COLO668 (cell line): ENCODE measurements at regions not wholly inside any gene's neighbourhood (a gene's known extent, or its start where the extent isn't known, plus 50 kb on each side); places are given as distances from the start of the nearest gene placed in this dataset.

ENCODE experiments used
- DNase-seq: peaks from one replicate; lab custom pipeline; 2025; ENCODE audit not compliant: unreplicated experiment; lab: John Stamatoyannopoulos, UW

DNA sequence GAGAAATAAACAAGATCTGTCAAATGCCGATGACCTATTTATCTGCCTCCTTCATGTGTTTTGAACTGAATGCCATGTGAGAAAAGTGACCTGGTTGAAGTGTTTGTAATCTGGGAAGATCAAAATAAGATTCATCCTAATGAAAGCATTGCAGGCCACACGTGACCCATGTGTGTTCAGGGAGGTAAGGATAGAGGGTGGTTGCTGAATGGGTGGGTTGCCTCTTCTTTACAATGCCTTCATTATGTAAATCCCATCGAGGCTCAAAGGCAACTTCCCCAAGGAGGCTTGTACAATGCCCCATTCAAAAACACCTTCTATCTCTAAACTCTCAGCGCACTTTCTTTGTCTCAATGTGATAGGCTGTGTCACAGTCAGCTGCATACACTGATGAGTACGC lies 273.1 kb downstream of the LRATD1 start:
- no peak for DNase-seq

DNA sequence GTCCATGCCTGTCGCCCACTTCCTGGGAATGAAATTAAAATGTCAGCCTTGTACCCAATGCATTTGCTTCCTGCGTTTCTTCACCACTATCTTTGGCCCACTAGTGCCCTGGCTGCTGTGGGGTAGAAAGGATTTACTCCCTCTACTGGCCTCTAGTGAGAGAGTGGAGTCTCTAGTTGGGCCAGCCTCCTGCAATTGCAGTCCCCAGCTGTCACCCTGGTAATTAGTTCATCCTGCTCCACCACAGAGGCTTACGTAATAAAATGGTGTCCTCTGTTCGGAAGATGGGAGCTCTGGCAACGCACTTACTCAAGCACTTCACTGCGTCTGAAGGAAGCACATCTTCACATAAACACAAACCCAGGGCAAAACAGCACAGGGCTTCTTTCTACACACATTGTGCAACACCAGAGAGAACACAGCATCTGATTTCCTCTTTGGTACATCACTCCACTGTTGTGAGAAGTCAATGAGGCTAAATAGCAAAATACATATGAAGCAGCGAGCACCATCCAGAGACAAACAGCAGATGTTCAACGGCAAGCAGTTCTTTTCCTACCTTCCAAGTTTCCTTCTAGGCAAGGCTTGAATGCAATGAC lies 274.6 kb downstream of the LRATD1 start:
- DNase-seq = no peak

DNA sequence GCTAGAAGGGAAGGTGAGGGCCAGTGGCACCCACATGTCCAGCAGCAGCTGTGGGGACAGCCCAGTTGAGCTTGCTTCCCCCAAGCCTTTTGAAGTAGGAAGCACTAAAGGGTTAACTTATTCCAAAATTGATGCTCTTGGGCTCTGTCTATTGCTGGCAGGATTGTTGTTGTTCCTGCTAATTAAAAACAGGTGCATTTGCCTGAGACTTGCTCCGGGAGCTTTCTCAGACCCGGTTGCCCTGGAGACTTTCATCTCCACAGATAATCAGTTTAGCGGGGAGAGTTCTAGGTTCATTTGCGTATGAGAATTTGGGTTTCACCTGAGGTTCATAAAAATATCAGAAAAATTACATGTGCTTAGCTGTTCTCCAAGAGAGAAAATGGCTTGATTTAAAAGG lies 277.3 kb downstream of the LRATD1 start:
- DNase-seq = no peak

DNA sequence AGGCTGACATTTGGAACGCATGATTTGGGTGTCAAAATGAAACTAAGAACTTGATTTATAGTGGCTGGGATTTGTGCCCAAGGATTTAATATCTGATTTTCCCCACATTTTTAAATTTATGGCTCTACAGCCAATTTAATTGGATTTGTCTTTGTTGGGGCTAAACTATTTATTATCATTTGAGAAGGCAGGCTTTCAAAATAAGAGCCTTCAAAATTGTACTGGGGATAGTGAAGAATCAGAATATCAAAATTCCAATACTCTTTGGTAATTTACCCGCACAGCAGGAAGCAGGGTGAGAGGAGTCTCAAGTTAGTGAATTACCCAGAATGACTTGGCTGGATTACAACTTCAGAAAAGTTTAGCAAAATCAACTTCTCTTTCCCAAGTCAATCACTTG lies 278.1 kb downstream of the LRATD1 start:
- DNase-seq = no peak

DNA sequence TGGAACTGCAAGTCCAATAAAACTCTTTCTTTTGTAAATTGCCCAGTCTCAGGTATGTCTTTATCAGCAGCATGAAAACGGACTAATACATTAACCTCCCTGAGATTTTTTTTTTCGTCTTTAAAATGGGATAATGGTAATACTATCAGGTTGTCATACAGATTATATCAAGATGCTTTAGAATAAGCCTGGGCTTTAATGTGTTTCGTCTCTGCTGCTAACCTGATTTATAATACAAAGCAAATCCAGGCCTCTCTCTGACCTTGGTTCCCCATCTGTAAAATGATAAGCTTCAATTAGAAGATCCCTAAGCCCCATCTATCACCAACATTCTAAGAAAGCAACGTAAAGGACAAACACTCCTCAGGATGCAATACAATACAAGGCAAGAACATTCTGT lies 283.5 kb downstream of the LRATD1 start:
- no peak for DNase-seq

DNA sequence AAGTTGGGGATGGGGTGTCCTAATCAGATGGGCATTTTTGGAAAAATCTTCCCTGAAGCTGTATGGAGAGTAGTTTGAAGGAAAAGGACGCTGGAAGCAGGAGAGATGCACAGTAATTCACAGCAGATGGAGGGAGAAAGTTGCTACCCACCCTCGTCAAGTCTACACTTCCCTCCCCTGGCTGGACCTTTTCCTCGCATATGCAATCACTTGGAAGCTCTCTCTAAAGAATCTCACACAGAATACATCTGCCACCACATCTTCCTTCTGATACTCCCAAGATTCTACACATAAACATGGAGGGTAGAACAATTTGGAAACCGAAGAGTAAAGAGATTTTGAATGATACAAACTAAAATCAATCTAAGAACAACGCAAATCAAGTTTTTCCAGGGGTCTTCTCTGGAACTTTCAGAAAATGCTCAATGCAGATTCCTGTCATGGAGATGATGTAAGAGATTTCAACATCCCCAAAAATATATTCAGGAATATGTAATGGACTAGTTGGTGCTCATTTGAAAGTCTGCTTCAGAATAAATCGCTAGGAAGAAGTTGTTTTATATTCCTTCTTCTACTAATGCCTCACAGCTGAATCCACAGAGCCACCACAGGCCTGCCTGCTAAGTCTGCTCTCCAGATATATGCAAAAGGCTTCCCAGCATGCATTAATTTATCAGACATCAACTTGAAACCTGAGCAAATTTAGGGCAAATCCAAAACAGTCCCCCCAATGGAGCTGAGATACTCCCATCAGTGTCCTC lies 291.5 kb downstream of the LRATD1 start:
- no peak for DNase-seq

DNA sequence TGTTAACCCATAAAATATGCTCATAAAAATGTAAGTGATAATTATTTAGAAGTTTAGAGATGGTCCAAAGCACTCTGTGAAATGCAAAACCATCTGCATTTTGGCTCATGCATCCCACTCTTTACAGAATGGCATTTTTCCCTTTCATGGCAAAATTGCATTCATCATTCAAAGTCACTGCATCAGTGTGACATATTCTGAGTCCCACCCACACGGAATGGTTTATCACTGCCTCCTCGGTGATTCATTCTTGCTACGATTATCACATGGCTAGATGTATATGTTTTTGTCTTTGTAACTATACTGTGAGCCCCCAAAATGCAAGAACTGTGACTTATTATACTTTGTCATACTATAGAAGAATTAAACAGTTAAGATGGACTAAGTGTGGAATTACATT lies 293.0 kb downstream of the LRATD1 start:
- no peak for DNase-seq

DNA sequence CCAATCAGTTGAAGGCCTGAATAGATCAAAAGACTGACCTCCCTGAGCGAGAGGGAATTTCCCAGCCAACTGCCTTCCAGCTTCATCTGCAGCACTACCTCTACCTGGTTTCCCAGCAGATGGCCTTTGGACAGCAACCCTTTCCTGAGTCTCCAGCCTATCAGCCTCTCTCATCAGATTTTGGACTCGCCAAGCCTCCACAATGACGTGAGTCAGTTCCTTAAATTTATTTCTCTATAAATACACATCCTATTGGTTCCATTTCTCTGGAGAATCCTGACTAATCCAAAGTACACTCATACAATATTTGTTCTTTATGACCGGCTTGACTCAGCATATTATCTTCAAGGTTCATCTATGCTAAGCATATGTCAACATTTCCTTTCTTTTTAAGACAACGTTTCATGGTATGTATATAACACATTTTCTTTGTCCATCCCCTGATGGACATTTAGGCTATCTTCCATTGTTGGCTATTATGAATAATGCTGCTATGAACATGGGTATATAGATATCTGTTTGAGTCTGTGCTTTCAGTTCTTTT lies 294.6 kb downstream of the LRATD1 start:
- no peak for DNase-seq

DNA sequence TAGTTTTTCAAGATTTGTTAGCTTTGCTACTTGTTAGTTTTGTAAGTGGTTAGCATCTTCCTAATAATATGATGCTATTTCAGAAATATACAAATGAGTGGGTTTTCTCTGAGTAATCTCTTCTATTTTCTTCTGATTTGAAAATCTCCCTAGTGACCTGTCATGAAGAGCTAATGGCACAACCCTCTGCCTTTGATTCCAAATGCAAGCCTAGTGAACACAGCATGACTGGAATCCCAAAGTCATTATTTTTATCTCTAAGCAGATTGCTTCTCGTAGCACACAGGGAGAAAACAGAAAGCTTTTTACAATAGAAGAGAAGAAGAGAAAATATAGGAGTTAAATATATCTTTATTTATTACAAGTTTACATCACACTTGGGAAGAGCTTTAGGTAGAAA lies 295.5 kb downstream of the LRATD1 start:
- DNase-seq = no peak

DNA sequence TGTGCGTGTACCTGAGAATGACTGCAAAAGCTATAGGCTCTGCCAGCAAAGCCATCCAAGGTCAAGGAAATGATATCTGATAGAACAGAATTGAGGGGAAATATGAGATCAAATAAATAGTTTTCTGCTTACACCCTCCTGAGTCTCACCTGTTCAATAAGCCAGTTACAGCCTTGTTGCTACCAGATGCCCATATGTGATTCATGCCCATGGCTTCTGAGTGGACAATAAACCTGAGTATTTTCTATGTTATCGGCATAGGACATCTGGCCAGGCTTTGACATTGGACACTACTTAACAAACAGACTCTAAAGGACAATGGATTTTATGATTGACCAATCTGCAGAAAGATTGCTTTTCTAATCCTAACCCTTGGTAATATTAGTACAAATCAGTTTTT lies 297.9 kb downstream of the LRATD1 start:
- DNase-seq = no peak

DNA sequence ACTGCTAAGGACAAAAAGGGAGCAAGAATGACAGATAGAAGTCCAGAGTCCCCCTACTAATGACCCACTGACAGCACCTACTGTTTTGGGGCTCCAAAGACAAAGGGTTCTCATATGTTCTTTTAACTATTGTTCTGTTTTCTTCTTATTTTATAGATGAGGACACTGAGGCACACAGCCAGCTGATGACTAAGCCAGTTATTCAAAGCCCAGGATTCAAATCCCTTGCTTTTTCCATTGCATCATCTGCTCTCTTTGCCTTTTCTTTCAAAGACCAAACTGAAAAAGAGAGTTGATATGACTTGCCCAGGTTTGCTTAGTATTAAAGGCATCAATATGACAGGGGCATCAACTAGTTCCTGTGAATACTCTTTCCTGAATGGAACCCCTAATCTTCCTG lies 299.8 kb downstream of the LRATD1 start:
- DNase-seq = no peak

DNA sequence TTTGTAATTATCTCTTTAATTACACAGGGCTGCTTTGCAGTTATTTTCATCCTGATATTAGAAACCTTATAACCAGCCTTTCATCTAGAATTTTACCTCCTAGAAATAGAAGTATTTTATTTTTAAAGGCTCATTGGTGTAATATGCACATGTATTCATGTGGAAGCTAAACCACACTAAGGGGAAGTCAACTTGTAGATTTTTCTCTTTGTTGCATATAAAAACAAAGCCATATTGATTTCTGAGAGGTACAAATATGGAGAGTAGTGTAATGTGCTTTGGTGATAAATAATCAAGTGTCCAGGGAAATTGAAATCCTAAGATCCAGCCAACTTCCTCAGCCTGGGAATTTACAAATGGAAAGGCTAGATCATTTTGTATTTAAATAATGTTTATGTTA lies 301.2 kb downstream of the LRATD1 start:
- DNase-seq = no peak

DNA sequence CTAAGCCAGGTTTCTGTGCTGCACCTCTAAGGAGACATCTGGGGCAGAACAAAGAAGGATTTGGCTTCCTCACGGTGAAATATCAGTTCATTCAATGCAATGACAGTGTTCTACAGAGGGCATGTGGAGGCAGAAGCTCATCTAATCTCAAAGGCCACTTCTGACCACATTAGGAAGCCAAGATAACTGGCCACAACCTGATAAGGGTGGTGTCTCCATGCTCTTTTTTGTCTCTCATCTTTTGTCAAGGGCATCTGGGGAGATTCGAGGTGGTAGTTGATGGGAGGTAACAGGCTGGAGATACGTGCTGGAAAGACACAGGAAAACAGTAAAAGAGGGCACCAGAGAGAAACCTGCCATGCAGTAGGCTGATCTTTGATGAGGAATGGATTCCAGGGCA lies 303.9 kb downstream of the LRATD1 start:
- no peak for DNase-seq

DNA sequence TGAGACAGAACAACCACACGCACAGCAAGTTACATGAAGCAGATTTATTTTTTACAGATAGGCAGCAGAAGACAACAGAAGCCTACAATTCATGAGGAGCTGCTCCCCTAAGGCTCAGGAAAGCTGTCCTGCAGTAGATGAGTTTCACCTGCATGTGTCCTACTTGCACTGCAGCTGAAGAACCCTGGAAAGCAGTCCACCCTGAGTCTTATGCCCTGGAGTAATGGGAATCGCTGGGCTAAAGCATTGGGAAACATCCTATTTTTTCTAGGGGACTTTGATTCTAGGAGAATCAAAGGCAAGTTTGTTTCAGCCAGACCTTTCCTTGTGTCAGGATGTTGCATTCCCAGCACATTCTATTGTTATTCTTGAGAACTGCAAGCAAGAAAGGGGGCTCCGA lies 304.8 kb downstream of the LRATD1 start:
- DNase-seq = no peak

DNA sequence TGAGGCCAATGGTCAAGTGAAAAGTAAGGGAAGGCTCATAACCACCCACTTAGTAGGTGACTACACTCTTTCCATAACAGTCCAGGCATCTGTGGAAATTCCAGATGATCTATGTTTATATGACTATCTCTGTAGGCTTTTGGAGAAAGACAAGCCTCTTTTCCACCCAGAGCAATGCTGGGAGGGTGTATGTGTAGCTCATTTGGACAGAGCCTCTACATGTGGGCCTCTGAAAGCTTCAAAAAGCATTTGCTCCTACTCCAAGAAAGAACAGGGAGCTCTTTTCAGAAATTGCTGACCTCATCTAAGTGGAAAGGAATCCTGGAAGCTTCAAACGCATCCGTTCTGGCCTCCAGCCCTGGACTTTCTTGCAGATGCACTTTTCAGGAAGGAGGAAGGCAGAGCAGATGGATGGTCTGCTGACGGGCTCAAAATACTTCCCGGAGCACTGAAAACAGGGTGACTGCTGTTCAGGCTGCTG lies 308.7 kb downstream of the LRATD1 start:
- no peak for DNase-seq

DNA sequence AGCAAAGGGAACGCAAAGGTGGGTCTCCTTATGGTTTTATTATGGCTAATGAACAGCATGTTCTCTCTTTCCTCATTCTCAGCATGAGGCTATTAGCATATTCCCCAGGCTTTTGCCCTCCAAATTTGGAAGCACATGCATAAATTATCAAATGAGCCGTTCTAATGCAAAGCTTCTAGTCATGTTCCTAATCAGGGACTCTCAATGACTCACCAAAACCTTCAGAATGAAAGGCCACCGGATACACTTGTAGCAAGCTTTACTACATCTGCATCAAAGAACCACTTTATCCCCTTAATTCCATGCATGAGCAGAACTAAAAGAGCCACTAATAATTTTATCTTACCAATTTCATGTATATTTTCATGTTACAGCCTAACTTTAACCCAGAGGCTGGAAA lies 310.5 kb downstream of the LRATD1 start:
- no peak for DNase-seq

DNA sequence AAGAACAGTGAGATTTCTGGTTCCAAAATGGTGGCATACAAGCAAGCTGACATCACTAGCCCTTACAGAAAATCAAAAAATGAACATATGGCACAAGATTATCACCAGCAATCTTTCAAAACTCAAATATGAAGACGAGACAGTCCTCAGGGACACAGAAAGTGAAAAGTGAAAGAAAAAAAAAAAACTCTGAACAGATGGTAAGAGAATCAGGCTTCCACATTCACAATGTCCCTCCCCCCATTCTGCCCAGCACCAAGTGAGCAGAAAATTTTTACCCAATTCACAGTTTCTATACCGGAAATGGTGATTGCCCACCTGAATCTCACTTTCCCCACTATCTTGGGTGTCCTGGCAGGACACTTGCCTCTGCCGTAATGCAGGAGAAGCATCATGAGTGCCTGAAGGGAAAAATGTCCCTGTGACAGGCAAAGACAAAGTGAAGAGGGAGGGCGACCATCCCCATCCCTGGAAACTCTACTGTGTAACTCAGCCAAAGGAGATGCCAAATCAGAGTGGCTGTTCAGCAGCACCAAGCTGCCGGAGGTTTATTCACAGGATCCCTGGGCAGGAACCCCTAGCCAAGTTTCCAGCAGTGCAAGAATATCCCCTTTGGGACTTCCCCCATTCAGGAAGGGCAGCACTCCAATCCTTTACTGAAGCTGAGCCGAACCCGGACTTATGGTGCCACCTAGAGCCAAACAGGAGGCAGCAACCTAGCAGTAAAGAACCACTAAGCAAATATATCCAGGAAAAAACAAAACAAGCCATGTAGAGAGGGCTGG lies 312.2 kb downstream of the LRATD1 start:
- no peak for DNase-seq

DNA sequence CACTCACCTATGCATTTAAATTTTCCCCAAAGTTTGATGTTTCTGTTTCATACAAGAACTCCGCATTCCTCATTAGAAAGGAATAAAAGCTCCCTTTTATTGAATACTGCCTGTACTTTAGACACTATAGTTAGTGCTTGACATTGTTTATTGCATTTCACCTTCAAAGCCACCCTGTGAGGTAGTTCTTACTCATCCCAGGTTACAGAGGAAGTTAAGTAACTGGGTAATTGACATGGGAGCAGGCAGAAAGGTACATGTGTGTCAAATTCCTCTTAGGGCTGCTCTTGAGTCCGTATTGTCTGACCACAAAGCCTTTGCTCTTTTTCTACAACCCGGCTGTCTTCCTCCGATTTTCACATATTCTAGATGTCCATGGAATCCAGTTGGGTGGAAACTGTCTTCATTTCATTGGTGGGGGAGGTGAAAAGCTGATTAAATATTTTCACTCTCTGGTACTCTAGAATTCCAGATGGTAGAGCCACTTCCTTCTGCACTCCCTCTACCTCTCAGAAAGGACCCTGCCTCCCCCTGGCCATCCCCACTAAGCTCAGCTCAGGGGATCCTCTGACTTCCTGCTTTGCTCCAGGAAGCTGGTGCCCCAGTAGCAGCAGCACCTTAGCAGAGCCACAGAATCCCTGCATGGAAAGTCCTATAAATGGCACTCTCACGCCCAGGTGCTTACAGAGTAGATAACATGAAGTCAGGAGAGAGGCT lies 319.2 kb downstream of the LRATD1 start:
- DNase-seq = no peak

DNA sequence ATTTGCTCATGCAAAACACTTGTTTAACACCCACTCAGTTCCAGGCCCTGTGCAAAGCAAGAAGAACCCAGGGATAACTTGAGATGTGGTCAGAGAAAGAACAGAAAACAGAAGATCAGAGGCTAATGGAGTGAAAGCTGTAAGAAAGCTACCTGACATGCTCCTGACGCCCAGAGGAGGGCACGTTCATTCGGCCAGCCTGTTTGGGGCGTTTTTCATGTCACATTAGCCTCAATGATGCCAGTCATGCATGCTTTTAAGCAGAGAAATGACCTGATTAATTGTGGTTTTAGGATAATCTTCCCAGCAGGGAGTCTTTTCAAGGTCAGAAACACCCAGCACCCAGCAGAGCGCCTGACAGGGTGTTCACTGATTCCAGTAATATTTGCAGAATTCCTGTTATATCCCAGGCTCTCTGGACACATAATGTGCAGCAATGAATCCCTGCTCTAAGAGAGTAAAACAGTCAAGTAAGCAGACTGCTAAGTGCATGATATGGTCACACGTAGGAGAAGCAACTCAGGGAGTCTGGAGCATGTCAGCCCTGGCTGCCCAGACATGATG lies 320.0 kb downstream of the LRATD1 start:
- no peak for DNase-seq

DNA sequence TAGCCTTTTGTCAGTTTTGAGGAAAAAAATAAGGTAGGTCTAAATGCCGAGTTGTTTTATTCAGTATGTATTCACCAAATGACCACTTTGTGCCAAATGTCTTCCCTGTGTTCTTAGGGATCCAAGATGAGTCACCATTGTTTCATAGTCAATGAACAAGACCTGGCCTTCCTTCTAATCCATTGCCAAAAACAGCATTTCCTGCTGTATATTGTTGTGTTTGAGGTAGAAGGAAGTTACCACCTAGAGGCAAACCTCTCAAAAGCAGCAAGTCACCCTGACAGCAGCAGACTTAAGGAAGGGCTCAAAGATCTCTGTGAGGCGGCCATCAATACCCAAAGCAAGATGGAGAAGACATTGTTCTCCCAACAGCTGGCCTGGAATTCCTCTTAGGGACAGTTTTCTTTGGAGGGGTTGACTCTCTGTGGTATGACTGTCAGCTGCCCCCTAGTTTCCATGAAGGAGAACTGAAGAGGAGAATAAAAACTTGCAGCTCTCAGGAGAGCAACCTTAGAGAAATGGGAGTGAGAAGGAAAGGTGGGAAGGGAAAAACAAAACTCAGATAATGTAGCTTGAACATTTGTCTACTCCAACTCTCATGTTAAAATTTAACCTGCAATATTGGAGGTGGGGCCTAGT lies 328.3 kb downstream of the LRATD1 start:
- DNase-seq = no peak
